ENCODE measurements at regions not wholly inside any gene's neighbourhood (a gene's known extent, or its start where the extent isn't known, plus 50 kb on each side); places are given as distances from the start of the nearest gene placed in this dataset.

DNA sequence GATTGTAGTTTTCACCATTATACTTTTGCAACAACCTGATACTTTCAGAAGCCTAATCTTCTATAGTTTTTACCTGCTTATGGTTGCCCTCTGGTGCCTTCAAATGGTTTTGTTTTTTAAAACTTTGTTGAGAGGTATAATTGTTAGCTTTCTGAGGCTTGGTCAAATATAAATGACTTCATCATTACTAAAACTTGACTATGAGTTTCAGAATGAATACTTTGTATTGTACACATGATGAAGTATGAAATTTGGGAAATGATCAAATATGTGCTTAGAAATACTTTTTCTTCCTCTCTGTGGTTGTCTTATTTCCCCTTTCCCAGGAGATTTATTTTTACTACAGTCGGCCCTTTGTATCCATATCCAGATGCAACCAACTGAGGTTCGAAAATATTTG is 151.8 kb upstream of the B3GALT2 start:
- in situ Hi-C loops (cut with HindIII; ENCODE audit: low pct_unique_long_range_greater_than_20kb, low sequenced_read_pairs) = loop anchor here (25.0 kb wide), 1 partner anchor 151 kb away; the partner anchor contains the start of gene B3GALT2
- DNase-seq (ENCODE audit: low read depth, low spot score) = peak; percentile 53

DNA sequence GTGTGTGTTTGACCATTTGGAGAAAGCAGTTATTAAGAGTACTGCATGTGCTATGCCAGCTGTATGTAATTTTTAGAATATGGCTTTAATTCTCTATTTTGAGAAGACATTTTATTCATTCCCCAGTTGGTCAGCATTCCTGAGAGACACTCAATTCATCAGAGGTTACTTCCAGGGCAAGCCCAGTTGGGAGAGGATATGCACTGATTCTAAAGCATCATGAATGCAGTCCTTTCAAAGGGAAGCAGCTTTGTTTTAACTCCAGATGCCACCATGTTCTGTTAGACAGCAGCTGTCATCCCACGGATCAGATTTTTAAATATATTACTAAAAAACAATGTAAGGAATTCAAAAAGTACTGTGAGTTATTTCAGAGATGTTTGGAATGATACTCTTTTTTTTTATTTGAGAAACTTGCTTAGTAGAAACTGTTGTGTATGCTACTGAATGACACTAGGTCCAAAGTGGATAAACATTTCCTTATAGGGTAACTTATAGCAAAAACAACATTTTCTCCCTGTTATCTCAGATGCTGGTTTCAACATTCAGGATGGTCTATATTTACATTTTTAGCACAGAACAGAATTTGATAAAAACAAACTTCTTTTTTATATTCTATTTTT is 149.5 kb upstream of the B3GALT2 start:
- in situ Hi-C loops (cut with HindIII; ENCODE audit: low pct_unique_long_range_greater_than_20kb, low sequenced_read_pairs) = loop anchor here (25.0 kb wide), 1 partner anchor 149 kb away; the partner anchor contains the start of gene B3GALT2
- DNase-seq (ENCODE audit: low read depth, low spot score) = no peak

DNA sequence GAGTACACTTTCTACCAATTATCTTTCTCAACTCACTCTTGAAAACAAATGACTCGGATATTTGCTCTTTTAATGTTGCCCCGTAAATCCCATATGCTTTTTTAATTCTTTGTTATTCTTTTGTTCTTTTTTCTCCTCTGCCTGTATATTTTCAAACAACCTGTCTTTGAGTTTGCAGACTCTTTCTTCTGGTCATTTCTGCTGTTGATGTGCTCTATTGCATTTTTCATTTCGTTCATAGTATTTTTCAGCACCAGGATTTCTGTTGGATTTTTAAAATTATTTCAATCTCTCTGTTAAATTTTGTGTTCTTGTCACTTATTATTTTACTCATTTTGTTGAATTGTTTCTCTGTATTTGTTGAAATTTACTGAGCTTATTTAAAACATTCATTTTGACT is 146.8 kb upstream of the B3GALT2 start:
- in situ Hi-C loops (cut with HindIII; ENCODE audit: low pct_unique_long_range_greater_than_20kb, low sequenced_read_pairs) = loop anchor here (25.0 kb wide), 1 partner anchor 146 kb away; the partner anchor contains the start of gene B3GALT2
- no peak for DNase-seq (ENCODE audit: low read depth, low spot score)

DNA sequence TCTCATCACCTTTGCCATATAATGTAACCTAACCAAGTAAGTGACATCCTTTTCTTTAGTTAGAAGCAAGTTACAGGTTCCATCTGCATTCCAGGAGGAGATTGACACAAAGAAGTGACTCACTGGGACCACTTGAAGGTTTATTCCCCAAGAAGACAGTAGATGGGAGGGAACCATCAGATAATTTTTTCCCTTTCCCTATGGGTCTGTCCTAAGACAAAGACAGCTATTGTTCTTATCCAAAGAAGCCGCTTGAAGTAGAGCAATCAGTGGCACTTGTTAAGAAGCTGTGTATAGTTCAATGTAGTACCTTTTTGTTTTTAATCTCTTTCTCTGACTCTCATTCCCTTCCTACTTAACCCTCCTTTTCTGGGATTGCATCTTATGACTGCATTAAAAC is 139.9 kb upstream of the B3GALT2 start:
- peak; percentile 49 for DNase-seq (ENCODE audit: low read depth, low spot score)
- in situ Hi-C loops (cut with HindIII; ENCODE audit: low pct_unique_long_range_greater_than_20kb, low sequenced_read_pairs) = loop anchor here (25.0 kb wide), 1 partner anchor 139 kb away; the partner anchor contains the start of gene B3GALT2

DNA sequence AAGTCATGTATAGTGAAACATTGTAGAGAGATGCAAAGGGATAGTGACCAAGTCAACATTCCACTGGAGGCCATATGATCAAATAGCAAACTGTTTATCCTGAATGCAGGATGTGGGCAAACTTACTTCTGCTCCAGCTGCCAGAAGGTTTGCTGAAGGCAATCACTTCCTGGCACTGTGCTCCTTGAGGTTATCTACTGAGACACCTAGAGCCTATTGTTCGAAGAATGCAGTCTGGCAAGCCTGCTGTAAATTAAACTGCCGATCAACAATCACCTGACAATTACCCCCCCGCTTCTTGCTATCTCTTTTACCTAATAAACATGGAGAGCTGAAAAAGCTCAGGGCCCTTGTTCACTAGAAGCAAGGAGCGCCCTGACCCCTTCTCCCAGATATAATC is 139.4 kb upstream of the B3GALT2 start:
- in situ Hi-C loops (cut with HindIII; ENCODE audit: low pct_unique_long_range_greater_than_20kb, low sequenced_read_pairs) = loop anchor here (25.0 kb wide), 1 partner anchor 138 kb away; the partner anchor contains the start of gene B3GALT2
- peak; percentile 44 for DNase-seq (ENCODE audit: low read depth, low spot score)

DNA sequence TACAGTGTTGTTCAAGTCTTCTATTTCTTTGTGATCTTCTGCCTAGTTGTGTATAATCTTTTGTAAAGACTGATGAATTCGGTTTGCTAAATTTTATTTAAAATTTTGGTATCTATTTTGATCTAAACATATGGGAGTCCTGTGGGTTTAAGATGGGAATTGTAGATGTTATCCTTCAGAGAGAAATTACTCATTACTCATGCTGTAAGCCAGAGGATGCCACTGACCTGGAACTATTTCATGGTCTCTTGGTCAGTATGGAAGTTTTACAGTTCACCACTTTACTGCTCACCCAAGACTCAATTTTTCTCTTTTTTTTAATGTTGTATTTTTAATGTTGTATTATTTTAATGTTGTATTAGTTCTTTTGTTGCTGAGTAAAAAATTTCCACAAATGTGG is 138.6 kb upstream of the B3GALT2 start:
- no peak for DNase-seq (ENCODE audit: low read depth, low spot score)

DNA sequence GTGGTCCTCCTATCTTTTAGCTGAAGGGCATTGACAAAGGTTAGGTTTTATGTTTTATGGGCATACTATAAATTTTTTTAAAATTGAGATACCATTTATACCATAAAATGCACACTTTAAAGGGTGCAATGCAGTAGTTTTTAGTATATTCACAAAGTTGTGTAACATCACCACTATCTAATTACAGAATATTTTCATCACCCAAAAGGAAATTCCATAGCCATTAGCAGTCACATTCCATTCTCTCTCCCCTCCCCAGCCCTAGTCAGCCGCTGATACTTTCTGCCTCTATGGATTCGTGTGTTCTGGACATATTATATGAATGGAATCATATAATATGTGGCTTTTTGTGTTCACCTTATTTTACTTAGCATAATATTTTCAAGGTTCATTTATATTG is 135.8 kb upstream of the B3GALT2 start:
- no peak for DNase-seq (ENCODE audit: low read depth, low spot score)
- in situ Hi-C loops (cut with HindIII; ENCODE audit: low pct_unique_long_range_greater_than_20kb, low sequenced_read_pairs) = no loop called here

More for the DNA sequence above, 138.6 kb upstream of the B3GALT2 start:
- in situ Hi-C loops (cut with HindIII; ENCODE audit: low pct_unique_long_range_greater_than_20kb, low sequenced_read_pairs) = loop anchor here (25.0 kb wide), 1 partner anchor 138 kb away; the partner anchor contains the start of gene B3GALT2

DNA sequence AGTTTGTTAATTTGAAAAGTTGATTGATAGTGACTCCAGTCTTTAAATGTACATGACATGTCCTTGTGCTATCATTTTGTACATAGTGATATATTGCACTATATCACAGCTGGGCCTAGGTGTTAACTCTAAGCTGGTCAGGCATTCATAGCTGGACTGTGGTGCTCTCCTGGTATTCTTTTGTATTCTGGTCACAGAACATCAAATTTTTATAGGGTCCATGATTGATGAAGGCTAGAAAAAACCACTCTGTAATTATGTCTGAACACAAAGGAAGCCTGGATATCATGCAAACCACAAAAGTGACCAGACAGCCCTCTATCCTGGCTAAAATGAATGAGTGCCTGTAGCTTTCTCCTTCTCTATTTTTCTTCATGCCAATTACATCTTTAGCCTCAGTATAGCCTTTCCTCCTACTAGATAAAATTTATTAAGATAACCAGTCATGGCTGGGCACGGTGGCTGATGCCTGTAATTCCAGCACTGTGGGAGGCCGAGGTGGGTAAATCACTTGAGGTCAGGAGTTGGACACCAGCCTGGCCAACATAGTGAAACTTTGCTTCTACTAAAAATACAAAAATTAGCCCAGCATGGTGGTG is 134.9 kb upstream of the B3GALT2 start:
- in situ Hi-C loops (cut with HindIII; ENCODE audit: low pct_unique_long_range_greater_than_20kb, low sequenced_read_pairs) = no loop called here
- DNase-seq (ENCODE audit: low read depth, low spot score) = no peak

DNA sequence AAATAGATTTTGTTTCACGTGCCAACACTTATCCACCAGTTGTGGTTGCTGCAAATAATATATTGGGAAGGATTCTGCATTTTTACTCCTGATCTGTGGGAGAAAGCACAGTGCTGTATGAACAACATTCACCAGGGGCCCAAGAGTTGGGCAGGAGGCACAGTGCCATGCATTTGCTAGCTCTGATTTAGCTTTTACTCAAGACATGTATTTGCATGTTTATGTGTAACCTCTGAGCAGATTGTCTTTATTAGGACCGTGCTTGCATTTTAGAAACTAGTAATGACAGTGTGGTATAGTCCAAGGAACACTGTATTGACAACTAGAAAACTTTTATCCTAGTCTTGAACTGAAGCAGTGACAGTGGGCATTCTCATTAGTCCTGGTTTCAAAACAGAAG is 133.9 kb upstream of the B3GALT2 start:
- no peak for DNase-seq (ENCODE audit: low read depth, low spot score)
- in situ Hi-C loops (cut with HindIII; ENCODE audit: low pct_unique_long_range_greater_than_20kb, low sequenced_read_pairs) = no loop called here

DNA sequence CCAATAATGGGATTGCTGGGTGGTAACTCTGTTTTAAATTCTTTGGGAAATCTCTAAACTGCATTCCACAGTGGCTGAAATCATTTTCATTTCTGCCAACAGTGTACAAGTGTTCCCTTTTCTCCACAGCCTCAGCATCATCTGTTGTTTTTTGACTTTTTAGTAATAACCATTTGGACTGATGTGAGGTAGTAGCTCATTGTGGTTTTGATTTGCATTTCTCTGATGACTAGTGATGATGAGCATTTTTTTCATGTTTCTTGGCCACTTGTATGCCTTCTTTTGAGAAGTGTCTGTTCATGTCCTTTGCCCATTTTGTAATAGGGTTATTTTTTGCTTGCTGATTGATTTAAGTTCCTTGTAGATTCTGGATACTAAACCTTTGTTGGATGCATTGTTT is 131.9 kb upstream of the B3GALT2 start:
- in situ Hi-C loops (cut with HindIII; ENCODE audit: low pct_unique_long_range_greater_than_20kb, low sequenced_read_pairs) = no loop called here
- DNase-seq (ENCODE audit: low read depth, low spot score) = no peak

DNA sequence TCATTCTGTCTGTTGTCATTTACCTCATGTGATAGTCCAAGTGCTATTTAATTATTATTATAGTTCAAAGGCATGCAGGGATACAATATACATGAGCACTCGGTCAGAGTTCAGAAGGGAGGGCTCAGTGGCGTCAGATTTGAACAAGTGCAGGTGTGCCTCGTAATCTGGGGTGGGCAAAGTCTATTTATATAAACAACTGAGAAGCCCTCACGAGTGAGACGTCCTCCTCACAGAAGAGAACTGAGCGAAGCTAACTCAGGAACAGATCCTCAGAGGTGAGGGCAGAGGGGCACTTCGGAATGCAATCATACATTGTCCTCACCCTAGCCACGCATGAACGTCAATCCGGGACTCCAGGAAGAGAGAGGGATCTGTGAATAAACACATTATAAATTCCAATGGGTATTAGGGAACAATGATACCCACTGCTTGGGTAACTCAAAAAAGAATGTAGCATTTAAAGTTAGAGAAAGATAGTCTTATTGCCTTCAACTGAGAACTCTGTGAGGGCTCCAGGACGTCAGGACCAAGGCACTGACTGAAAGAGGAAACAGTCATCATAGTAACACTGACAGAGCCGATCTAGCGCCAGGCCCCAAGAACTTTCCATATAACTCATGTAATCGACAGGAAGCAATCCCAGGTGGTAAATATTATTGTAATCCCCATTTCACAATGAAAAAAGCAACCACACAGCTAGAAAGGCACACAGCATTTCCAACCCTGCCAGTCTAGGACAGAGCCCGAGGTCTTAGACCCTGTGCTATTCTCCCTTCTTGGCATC is 127.1 kb upstream of the B3GALT2 start:
- no peak for DNase-seq (ENCODE audit: low read depth, low spot score)
- in situ Hi-C loops (cut with HindIII; ENCODE audit: low pct_unique_long_range_greater_than_20kb, low sequenced_read_pairs) = no loop called here

DNA sequence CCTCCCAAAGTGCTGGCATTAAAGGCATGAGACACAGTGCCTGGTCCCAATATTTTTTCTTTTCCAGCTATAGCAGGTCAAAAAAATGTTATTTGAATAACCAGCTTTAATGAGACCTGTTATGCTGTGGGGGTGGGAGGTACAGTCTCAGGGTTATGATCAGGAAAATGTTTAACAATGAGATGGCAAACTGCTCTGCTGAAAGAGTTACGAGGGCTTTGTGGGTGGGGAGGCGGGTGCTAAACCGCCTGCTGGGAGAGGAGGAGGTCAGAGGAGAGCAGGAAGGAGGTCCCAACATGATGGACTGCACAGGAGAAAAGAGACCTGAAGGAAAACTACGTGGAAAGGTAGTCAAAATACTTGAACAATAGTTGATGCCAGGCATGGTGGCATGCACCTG is 126.0 kb upstream of the B3GALT2 start:
- DNase-seq (ENCODE audit: low read depth, low spot score) = no peak
- in situ Hi-C loops (cut with HindIII; ENCODE audit: low pct_unique_long_range_greater_than_20kb, low sequenced_read_pairs) = no loop called here

DNA sequence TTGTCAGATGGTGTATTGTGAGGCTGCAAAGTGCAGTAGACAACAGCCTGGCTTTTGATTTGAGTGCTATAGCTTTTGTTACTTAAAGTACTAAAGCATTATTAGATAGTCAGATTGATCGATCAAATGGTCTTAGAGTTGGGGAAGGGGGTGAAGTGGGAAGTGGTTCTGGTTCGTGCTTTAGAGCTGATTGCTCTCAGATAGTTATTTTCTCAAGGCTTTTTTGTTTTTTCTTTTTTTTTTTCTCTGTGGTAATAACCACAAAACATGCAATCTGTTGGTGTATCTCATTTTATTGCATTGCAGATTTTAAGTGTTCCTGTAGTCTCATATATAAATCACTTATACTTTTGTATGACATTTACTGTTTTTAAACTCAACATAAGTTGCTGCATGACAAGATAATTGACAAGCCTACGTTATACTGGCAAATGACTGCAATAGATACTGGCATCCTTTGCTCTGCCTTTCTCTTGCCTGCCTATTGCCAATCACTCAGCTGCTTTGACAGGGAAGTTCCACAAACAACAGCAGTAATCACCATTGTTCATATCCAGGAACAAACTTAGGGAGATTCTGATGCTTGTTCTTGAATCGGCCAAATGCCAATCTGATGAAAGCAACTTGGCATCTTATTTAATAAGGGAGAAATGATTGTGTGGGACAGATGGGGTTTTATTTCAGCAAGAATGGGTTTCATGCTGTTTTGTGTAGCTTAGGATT is 125.0 kb upstream of the B3GALT2 start:
- no peak for DNase-seq (ENCODE audit: low read depth, low spot score)
- in situ Hi-C loops (cut with HindIII; ENCODE audit: low pct_unique_long_range_greater_than_20kb, low sequenced_read_pairs) = no loop called here

DNA sequence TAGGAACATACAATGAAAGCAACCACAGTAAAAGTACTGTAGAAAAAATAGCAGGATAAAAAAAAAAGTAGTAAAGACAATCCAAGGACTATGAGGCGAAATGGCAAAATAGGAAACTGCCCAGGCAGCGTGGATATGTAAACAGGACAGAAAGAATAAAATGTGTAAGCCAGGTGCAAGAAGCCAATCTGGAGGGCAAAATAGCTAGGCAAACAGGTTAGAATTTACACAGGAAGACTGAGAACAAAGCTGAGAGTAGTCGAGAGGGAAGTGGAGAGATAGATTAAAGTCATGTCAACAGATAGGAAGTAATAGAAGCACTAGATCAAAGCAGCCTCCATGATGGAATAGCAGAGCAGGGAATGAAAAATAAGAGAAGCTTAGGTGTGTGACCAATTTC is 124.2 kb upstream of the B3GALT2 start:
- in situ Hi-C loops (cut with HindIII; ENCODE audit: low pct_unique_long_range_greater_than_20kb, low sequenced_read_pairs) = no loop called here
- no peak for DNase-seq (ENCODE audit: low read depth, low spot score)

DNA sequence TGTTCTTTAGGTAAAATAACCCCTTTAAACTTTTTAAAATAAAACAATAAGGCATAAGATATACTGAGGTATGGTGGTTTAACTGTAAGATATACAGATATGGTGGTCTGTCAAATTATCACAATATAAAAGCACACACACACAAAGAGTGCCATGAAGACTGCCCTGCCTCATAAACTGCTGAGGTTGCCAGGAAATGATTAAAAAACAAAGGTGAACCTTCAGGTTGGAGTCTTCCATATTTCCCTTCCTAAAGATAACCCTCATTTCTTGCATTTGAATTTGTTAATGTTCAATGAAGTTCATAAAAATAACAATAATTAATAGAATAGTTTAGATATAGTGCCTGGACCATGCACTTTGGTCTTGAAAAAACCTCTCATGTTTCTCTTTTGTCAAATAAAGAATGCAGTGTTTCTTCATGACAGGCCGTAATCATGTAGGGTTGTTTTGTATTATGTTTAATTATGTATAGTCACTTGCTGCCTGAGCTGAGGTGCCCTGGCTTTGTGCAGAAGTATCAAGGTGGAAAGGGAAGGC is 123.6 kb upstream of the B3GALT2 start:
- no peak for DNase-seq (ENCODE audit: low read depth, low spot score)
- in situ Hi-C loops (cut with HindIII; ENCODE audit: low pct_unique_long_range_greater_than_20kb, low sequenced_read_pairs) = no loop called here

DNA sequence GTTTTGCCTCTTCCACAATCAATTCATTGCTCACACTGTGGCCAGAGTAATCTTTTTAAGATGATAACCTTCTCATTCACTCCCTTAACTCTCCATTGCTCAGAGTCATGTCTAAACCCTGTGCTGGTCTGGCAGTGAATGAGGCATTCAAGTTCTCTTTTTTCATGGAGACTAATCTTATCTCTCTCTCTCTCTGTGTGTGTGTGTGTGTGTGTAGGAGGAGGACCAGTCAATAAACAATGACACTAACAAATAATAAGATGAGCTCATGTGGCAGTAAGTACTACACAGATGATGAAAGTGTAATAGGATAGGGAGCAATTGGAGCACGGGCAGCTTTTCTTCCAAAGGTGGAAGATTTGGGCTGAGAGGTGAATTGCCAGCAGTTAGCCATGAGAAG is 122.0 kb upstream of the B3GALT2 start:
- no peak for DNase-seq (ENCODE audit: low read depth, low spot score)
- in situ Hi-C loops (cut with HindIII; ENCODE audit: low pct_unique_long_range_greater_than_20kb, low sequenced_read_pairs) = no loop called here

DNA sequence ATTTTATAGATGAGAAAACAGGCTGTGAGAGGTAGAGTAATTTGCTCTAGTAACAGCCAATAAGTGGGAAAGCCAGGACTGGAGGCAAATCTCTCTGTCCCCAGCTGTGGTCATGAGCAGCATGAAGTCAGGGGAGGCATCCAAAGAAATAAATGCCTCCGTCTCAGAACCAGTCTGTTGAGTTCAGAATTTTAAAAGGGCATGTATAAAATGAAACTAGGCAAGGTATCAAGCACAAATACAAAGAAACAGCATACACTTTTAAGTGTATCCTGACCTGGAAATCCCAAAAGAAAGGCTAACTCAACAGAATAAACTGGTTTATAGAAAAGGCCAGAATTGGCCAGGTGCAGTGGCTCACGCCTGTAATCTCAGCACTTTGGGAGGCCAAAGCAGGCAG is 120.0 kb upstream of the B3GALT2 start:
- in situ Hi-C loops (cut with HindIII; ENCODE audit: low pct_unique_long_range_greater_than_20kb, low sequenced_read_pairs) = no loop called here
- no peak for DNase-seq (ENCODE audit: low read depth, low spot score)

Data from SK-MEL-5 (cell line).